Activated CD4-positive, alpha-beta T cell treated with anti-CD3 and anti-CD28 coated beads for 36 hours (primary cell): ENCODE measurements at regions not wholly inside any gene's neighbourhood (a gene's known extent, or its start where the extent isn't known, plus 50 kb on each side); places are given as distances from the start of the nearest gene placed in this dataset.

Source experiments
- ATAC-seq: fragments of 200-7000 bp; cut with Tn5 transposase; one replicate; pipeline ENCODE4 v1.10.0; 2021; ENCODE audit warnings: mild to moderate bottlenecking, moderate library complexity
- CTCF ChIA-PET: fragments of 350-600 bp; sonication (Branson Sonifier 250); formaldehyde crosslinking; loops from one replicate; lab custom pipeline; 2021; ENCODE audit warnings: antibody characterized with exemption; lab: Charles Lee
- POLR2A ChIA-PET: fragments of 350-600 bp; sonication (Branson Sonifier 250); formaldehyde crosslinking; loops from one replicate; lab custom pipeline; 2021; ENCODE audit warnings: antibody characterized with exemption, inconsistent platforms; lab: Charles Lee
- DNase-seq: peaks from one replicate; pipeline ENCODE4 v3.0.0-alpha.2; 2020
- H3K27ac Mint-ChIP-seq: one replicate; pipeline ENCODE4 v1.8.0; 2021; ENCODE audit warnings: mixed read lengths
- H3K27me3 Mint-ChIP-seq: one replicate; pipeline ENCODE4 v1.8.0; 2021; ENCODE audit warnings: mixed read lengths
- H3K36me3 Mint-ChIP-seq: one replicate; pipeline ENCODE4 v1.8.0; 2021; ENCODE audit warnings: low read depth, mixed read lengths
- H3K4me1 Mint-ChIP-seq: one replicate; pipeline ENCODE4 v1.8.0; 2021; ENCODE audit warnings: mixed read lengths
- H3K4me3 Mint-ChIP-seq: one replicate; pipeline ENCODE4 v1.8.0; 2021; ENCODE audit warnings: mild to moderate bottlenecking, moderate library complexity, mixed read lengths
- H3K9me3 Mint-ChIP-seq: one replicate; pipeline ENCODE4 v1.8.0; 2021; ENCODE audit warnings: low read depth, mixed read lengths
- intact Hi-C, 2 experiments: fragments of 100-400 bp; cut with DNase I in 1 of 2; cut with micrococcal nuclease in 1 of 2; formaldehyde crosslinking; loops; one replicate each; pipeline versions ENCODE4 v1.14.2 to v1.15.1; 2022 to 2024; cut with DNase I, micrococcal nuclease

DNA sequence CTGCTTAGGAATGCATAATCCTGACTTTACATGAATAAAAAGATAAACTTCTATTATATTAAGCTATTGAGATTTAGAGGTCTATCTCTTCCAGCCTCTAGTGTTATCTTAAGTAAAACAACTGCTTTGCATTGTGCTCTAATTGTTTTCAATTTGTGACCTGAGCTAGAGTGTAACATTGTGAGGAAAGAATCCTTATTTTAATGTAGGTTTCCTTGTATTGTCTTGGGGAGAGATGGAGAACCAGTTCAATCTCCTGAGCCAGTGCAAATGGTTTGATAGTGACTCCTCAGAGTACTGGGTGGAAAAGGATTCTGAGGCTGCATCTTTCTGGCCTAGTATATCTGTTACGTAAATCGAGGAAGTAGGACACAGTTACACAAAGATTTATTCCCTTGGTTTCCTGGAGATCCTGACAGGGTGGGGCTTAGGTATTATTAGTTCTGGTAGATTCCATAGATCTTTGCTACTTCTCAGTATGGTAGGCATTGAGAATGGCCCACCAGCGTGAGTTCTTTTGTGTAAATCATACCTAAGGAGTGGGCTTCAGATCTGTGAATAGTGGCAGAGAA lies 683.5 kb upstream of the CCDC179 start:
- Mint-ChIP-seq H3K4me3 (no peak overlapping the region), H3K9me3 (no peaks in the 10 kb centered on the region), H3K27ac (no peak overlapping the region), H3K27me3 (no peaks in the 10 kb centered on the region), H3K4me1 (no peaks in the 10 kb centered on the region), H3K36me3 (no peaks in the 10 kb centered on the region)
- DNase-seq (no peak), ATAC-seq (no peak)
- CTCF ChIA-PET: no interaction called here
- POLR2A ChIA-PET: no interaction called here
- intact Hi-C loops: no loop called here

GRCh38 chr11:23551706-23552105 lies 691.4 kb upstream of the CCDC179 start:
- no peaks in the 10 kb centered on the region for H3K36me3 Mint-ChIP-seq
- intact Hi-C loops: no loop called here
- H3K4me3 Mint-ChIP-seq: no peak overlapping the region
- CTCF ChIA-PET: no interaction called here
- peaks cover 2% of the 10 kb centered on the region for H3K9me3 Mint-ChIP-seq
- ATAC-seq (no peak), DNase-seq (no peak)
- no peaks in the 10 kb centered on the region for H3K4me1 Mint-ChIP-seq
- POLR2A ChIA-PET: no interaction called here
- H3K27ac Mint-ChIP-seq: no peak overlapping the region
- H3K27me3 Mint-ChIP-seq: no peaks in the 10 kb centered on the region

GRCh38 chr11:23554002-23554401 lies 693.7 kb upstream of the CCDC179 start:
- Mint-ChIP-seq H3K27ac (no peak overlapping the region), H3K4me1 (no peaks in the 10 kb centered on the region), H3K4me3 (no peak overlapping the region), H3K9me3 (peaks cover 2% of the 10 kb centered on the region), H3K27me3 (no peaks in the 10 kb centered on the region), H3K36me3 (no peaks in the 10 kb centered on the region)
- DNase-seq (no peak), ATAC-seq (no peak)
- intact Hi-C loops: no loop called here
- CTCF ChIA-PET: no interaction called here
- POLR2A ChIA-PET: no interaction called here

DNA sequence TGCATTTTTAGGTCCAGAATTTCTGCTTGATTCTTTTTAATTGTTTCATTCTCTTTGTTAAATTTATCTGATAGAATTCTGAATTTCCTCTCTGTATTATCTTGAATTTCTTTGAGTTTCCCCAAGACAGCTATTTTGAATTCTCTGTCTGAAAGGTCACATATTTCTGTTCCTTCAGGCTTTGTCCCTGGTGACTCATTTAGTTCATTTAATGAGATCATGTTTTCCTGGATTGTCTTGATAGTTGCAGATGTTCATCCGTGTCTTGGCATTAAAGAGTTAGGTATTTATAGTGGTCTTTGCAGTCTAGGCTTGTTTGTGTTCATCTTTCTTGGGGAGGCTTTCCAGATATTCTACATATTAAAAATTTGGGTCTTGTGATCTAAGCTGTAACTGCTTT lies 694.8 kb upstream of the CCDC179 start:
- DNase-seq (no peak), ATAC-seq (no peak)
- H3K36me3 Mint-ChIP-seq: no peaks in the 10 kb centered on the region
- ChIA-PET CTCF (no interaction called here), POLR2A (no interaction called here)
- intact Hi-C loops: no loop called here
- H3K4me3 Mint-ChIP-seq: no peak overlapping the region
- no peak overlapping the region for H3K27ac Mint-ChIP-seq
- H3K4me1 Mint-ChIP-seq: no peaks in the 10 kb centered on the region
- H3K9me3 Mint-ChIP-seq: peaks cover 2% of the 10 kb centered on the region
- no peaks in the 10 kb centered on the region for H3K27me3 Mint-ChIP-seq

GRCh38 chr11:23556163-23556750 lies 696.0 kb upstream of the CCDC179 start:
- Mint-ChIP-seq H3K27ac (no peak overlapping the region), H3K36me3 (no peaks in the 10 kb centered on the region), H3K27me3 (no peaks in the 10 kb centered on the region), H3K4me3 (no peak overlapping the region), H3K4me1 (no peaks in the 10 kb centered on the region), H3K9me3 (peaks cover 2% of the 10 kb centered on the region)
- ChIA-PET POLR2A (no interaction called here), CTCF (no interaction called here)
- ATAC-seq: no peak
- no peak for DNase-seq
- intact Hi-C loops: no loop called here

- POLR2A ChIA-PET: no interaction called here
- Mint-ChIP-seq H3K27me3 (no peaks in the 10 kb centered on the region), H3K9me3 (no peaks in the 10 kb centered on the region), H3K4me1 (no peaks in the 10 kb centered on the region), H3K27ac (no peak overlapping the region), H3K4me3 (no peak overlapping the region), H3K36me3 (no peaks in the 10 kb centered on the region)
- intact Hi-C loops: no loop called here
- DNase-seq (no peak), ATAC-seq (no peak)
- CTCF ChIA-PET: no interaction called here
Observed at GRCh38 chr11:23563591-23563990, 703.3 kb upstream of the CCDC179 start.

DNA sequence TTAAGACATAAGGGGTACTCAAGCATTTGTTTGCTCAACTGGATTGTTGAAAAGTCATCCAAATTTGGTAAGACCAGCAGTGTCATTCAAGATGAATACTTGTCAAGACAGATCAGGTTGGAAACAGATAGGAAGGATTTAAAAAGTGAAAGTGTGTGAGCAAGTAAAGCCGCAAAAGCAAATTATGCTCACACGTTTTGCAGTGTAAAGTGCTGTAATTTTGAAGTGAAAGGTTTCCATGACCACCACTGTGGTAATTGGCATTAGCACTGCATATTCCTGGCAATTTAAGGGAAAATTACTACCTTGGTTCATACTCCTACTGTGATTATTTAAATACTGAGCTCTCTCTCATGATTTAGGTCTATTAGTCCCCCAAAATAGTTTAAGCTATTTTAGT lies 704.1 kb upstream of the CCDC179 start:
- intact Hi-C loops: no loop called here
- H3K36me3 Mint-ChIP-seq: no peaks in the 10 kb centered on the region
- no peaks in the 10 kb centered on the region for H3K27me3 Mint-ChIP-seq
- ATAC-seq (no peak), DNase-seq (no peak)
- H3K4me3 Mint-ChIP-seq: no peak overlapping the region
- CTCF ChIA-PET: no interaction called here
- H3K27ac Mint-ChIP-seq: no peak overlapping the region
- peaks cover under 1% of the 10 kb centered on the region for H3K9me3 Mint-ChIP-seq
- H3K4me1 Mint-ChIP-seq: no peaks in the 10 kb centered on the region
- POLR2A ChIA-PET: no interaction called here

- ATAC-seq (no peak), DNase-seq (no peak)
- intact Hi-C loops: no loop called here
- POLR2A ChIA-PET: no interaction called here
- no peak overlapping the region for H3K4me3 Mint-ChIP-seq
- no peaks in the 10 kb centered on the region for H3K27me3 Mint-ChIP-seq
- no peak overlapping the region for H3K27ac Mint-ChIP-seq
- no peaks in the 10 kb centered on the region for H3K36me3 Mint-ChIP-seq
- H3K9me3 Mint-ChIP-seq: peaks cover 7% of the 10 kb centered on the region
- CTCF ChIA-PET: interaction anchor here (0.6 kb wide), 1 partner anchor 29 kb away, joined by 3 read pairs; no protein-coding TSS in a partner anchor
- H3K4me1 Mint-ChIP-seq: no peaks in the 10 kb centered on the region
Observed at GRCh38 chr11:23569134-23569533, 708.9 kb upstream of the CCDC179 start.

DNA sequence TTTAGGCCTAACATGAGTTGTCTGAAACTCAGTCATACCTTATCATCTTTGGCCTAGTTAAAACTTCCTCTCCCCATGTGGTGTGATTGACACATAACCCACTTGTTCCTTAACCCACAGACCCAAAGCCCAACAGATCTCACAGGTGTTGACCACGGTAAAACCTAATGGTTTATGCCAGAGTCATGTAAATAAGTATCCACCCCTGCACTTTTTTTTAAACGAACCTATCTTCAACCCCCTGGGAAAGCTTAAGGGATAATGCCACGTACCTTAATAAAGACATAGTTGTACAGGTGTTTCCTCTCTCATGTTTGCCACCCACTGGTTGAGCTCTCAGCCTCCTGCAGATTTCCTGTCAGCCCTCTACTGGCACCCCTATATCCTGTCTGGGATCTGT lies 709.3 kb upstream of the CCDC179 start:
- no peak for ATAC-seq
- H3K9me3 Mint-ChIP-seq: peaks cover 7% of the 10 kb centered on the region
- POLR2A ChIA-PET: no interaction called here
- H3K4me3 Mint-ChIP-seq: no peak overlapping the region
- H3K27ac Mint-ChIP-seq: no peak overlapping the region
- no peaks in the 10 kb centered on the region for H3K27me3 Mint-ChIP-seq
- no peak for DNase-seq
- no peaks in the 10 kb centered on the region for H3K4me1 Mint-ChIP-seq
- H3K36me3 Mint-ChIP-seq: no peaks in the 10 kb centered on the region
- intact Hi-C loops: no loop called here
- CTCF ChIA-PET: no interaction called here

DNA sequence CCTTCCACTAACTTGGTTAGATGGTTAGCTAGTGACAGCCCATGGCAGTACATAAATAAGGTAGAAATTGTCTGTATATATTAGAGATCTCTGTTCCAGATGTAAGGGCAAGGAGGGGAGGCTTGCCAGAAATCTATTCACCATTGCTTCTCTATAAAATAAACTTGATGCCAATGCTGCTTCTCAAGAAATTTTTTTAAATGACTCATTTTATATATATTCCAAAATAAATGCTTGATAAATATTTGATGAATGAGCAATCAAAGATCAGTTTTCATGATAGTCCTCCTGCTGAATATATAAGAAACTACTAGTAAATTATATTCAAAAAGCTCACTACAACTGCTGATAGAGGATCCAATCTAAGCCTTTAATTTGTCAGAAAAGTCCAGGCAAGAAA lies 710.6 kb upstream of the CCDC179 start:
- Mint-ChIP-seq H3K27ac (no peak overlapping the region), H3K27me3 (no peaks in the 10 kb centered on the region), H3K4me1 (no peaks in the 10 kb centered on the region), H3K4me3 (no peak overlapping the region), H3K36me3 (no peaks in the 10 kb centered on the region), H3K9me3 (peaks cover 7% of the 10 kb centered on the region)
- ChIA-PET POLR2A (no interaction called here), CTCF (no interaction called here)
- intact Hi-C loops: no loop called here
- ATAC-seq (no peak), DNase-seq (no peak)

DNA sequence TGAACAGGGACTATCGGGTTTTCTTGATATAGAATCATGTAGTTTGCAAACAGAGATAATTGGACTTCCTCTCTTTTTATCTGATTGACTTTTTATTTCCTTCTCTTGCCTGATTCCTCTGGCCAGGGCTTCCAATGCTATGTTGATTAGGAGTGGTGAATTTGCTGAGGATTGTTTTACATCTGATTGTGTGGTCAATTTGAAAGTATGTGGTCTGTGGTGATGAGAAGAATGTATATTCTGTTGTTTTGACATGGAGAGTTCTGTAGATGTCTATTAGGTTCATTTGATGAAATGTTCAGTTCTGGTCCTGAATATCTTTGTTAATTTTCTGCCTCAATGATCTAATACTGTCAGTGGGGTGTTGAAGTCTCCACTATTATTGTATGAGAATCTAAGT lies 713.2 kb upstream of the CCDC179 start:
- ChIA-PET CTCF (no interaction called here), POLR2A (no interaction called here)
- intact Hi-C loops: no loop called here
- no peak overlapping the region for H3K4me3 Mint-ChIP-seq
- peaks cover 9% of the 10 kb centered on the region for H3K9me3 Mint-ChIP-seq
- DNase-seq (no peak), ATAC-seq (no peak)
- H3K27me3 Mint-ChIP-seq: no peaks in the 10 kb centered on the region
- H3K4me1 Mint-ChIP-seq: no peaks in the 10 kb centered on the region
- H3K27ac Mint-ChIP-seq: no peak overlapping the region
- H3K36me3 Mint-ChIP-seq: no peaks in the 10 kb centered on the region

DNA sequence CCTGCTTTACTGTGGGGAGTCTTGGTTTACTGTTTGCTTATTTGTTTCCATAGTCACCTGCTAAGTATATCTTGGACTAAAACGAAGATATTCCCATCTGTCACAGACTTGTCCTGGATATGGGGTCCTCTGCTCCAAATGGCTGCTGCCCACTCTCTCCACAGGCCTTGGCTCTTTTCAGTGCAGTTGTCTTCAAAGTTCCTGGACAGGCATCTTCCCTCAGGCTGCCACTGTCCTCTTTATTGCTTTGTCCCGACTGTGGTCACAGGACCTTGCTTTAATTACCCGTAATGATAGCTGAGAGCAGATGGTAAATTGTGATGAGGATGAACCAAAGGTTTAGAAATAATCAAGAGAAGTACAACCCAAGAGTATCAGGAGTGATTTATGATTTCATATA lies 713.9 kb upstream of the CCDC179 start:
- H3K9me3 Mint-ChIP-seq: peaks cover 9% of the 10 kb centered on the region
- H3K4me3 Mint-ChIP-seq: no peak overlapping the region
- H3K27me3 Mint-ChIP-seq: no peaks in the 10 kb centered on the region
- no peaks in the 10 kb centered on the region for H3K4me1 Mint-ChIP-seq
- DNase-seq (no peak), ATAC-seq (no peak)
- intact Hi-C loops: no loop called here
- no peaks in the 10 kb centered on the region for H3K36me3 Mint-ChIP-seq
- CTCF ChIA-PET: no interaction called here
- H3K27ac Mint-ChIP-seq: no peak overlapping the region
- POLR2A ChIA-PET: no interaction called here
